Psoas muscle (tissue), 7 donors: ENCODE measurements at regions not wholly inside any gene's neighbourhood (a gene's known extent, or its start where the extent isn't known, plus 50 kb on each side); places are given as distances from the start of the nearest gene placed in this dataset.

ENCODE experiments used
- ATAC-seq, 4 donors: fragments of 200-7000 bp; cut with Tn5 transposase; one replicate each; pipeline ENCODE4 v1.9.1; 2020; ENCODE audit warnings: moderate library complexity in 3 of 4, mild to moderate bottlenecking in 2 of 4
- DNase-seq, 2 donors: peaks; one replicate each; pipeline ENCODE4 v3.0.0-alpha.2; 2020
- H3K27ac ChIP-seq: fragments of 200-600 bp; one replicate; pipeline ENCODE4 v1.8.0; 2022
- H3K27me3 ChIP-seq, 3 donors: fragments of 200-600 bp in 1 of 3; one replicate each; pipeline versions ENCODE4 v1.6.1 to v1.8.0; 2013 to 2022; ENCODE audit warnings: low read length in 2 of 3, mild to moderate bottlenecking in 2 of 3, moderate library complexity in 1 of 3; ENCODE audit not compliant: insufficient read depth in 3 of 3
- H3K36me3 ChIP-seq, 2 donors: fragments of 200-600 bp in 1 of 2; one replicate each; pipeline versions ENCODE4 v1.6.1 to v1.8.0; 2013 to 2022; ENCODE audit warnings: low read depth in 1 of 2, mild to moderate bottlenecking in 1 of 2, moderate library complexity in 1 of 2; ENCODE audit not compliant: insufficient read depth in 1 of 2
- H3K4me1 ChIP-seq: fragments of 200-600 bp; one replicate; pipeline ENCODE4 v1.8.0; 2022
- H3K4me3 ChIP-seq: fragments of 200-600 bp; one replicate; pipeline ENCODE4 v1.8.0; 2022; ENCODE audit warnings: mild to moderate bottlenecking
- H3K9me3 ChIP-seq: fragments of 200-600 bp; one replicate; pipeline ENCODE4 v1.8.0; 2022
- WGBS, 3 donors: extraction: QIAGEN DNeasy Blood & Tissue Kit; methylation state at CpG; one replicate each; pipeline versions ENCODE4 v1.1.6 to v1.1.7; 2013; 5-methylcytosine and 5-hydroxymethylcytosine counted together
- intact Hi-C, 2 donors: fragments of 100-400 bp; cut with DNase I; formaldehyde crosslinking; loops; one replicate each; pipeline versions ENCODE4 v1.11.0 to v1.14.2; 2022
- TF ChIP-seq, protein P1 (sequence below): fragments of 200-600 bp; IDR thresholded peaks from one replicate; pipeline ENCODE4 v1.8.0; 2022; ENCODE audit warnings: antibody characterized with exemption
- donor health status: healthy with polysubstance abuse.
- donor health status: DM: no; HTN: no; CAD: no; lungs with moderate emphysema.
- donor health status: Bipolar disorder and iron deficiency.
- donor health status: healthy.
- donor health status: DM: yes; HTN: yes; CAD: no.
- donor health status: DM: no; HTN: no; CAD: no.
- donor health status: DM: yes; HTN: yes; CAD: no.

DNA sequence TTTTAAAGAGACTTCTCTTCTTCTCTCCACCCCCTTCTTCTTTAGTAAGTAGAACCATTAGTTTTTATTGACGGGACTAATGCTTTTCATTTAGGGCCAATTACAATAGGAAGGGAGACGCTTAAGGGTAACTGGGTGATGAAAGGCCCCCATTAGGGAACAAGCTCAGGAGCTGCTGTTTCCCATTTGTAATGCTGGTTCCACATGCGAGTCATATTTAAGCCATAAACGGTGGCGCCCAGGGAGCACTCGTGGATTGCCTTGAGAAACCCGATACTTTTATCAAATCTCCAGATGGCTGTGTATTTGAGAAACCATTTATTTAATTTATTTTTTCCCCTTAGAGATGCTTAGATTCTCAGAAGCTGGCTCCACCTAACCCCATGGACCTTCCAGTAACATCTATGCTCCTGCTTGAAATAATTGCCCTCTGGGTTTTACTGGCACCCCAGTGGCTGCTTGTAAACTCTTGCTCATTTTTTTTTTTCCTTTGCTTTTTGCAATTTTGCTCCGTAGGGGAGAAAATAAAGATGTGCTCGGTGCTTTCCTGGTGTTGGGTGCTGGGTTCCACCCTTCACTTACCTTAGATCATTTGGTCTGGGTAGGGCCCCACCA, 124.2 kb upstream of the MSX1 start:
- ATAC-seq: no peak
- TF ChIP-seq, protein P1, sequence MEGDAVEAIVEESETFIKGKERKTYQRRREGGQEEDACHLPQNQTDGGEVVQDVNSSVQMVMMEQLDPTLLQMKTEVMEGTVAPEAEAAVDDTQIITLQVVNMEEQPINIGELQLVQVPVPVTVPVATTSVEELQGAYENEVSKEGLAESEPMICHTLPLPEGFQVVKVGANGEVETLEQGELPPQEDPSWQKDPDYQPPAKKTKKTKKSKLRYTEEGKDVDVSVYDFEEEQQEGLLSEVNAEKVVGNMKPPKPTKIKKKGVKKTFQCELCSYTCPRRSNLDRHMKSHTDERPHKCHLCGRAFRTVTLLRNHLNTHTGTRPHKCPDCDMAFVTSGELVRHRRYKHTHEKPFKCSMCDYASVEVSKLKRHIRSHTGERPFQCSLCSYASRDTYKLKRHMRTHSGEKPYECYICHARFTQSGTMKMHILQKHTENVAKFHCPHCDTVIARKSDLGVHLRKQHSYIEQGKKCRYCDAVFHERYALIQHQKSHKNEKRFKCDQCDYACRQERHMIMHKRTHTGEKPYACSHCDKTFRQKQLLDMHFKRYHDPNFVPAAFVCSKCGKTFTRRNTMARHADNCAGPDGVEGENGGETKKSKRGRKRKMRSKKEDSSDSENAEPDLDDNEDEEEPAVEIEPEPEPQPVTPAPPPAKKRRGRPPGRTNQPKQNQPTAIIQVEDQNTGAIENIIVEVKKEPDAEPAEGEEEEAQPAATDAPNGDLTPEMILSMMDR: no peak
- WGBS, 3 donors: 21 to 37% (median 35%) methylated on average over 9 of the region's 9 CpGs
- Histone ChIP-seq H3K27me3 (peaks cover 0 to 3% (median 0%) of the 10 kb centered on the region in 3 donors), H3K4me1 (no peaks in the 10 kb centered on the region), H3K4me3 (no peak overlapping the region), H3K9me3 (no peaks in the 10 kb centered on the region), H3K27ac (no peak overlapping the region), H3K36me3 (no peaks in the 10 kb centered on the region)
- no peak for DNase-seq
- intact Hi-C loops: no loop called here

DNA sequence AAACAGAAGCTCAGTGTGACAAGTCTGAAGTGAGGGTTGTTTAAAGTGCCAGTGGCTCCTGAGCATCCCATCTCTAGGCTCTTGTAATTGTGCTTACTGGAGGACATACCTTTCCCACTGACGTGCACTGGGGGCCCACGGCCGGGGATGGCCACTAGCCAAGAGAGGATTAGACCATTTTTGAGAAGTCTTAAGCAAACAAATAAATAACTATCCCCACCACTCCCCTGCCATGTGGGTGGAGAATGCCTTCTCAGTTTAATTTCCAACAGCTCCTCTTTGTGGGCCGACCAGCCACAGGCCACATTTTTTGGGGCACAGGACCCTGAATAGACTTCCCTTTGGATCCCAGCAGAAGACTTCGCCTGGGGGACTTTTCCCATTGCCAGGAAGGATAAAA, 125.0 kb upstream of the MSX1 start:
- H3K27me3 ChIP-seq: peaks cover 0 to 3% (median 0%) of the 10 kb centered on the region in 3 donors
- WGBS, 3 donors: 36 to 45% (median 44%) methylated on average over 5 of the region's 5 CpGs

DNA sequence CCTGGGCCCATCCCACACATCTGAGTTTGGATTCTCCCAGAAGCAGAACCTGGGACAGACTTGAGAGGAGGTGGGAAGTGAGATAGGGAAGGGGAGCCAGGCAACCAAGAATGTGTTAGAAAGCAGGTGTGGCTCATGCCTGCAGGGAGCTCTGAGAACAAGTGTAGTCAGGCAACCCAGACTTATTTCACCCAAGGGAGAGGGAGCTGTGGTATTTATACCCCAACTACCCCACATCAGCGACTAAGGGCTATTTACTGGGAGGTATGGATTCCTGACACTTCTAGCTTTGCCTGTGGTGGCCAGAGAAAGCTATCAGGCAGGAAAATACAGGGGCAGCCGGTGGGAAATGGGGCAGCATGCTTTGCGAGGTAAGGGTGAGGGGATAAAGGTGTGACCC, 125.8 kb upstream of the MSX1 start:
- 78 to 92% (median 89%) methylated on average over 3 of the region's 3 CpGs for WGBS, 3 donors
- H3K4me3 ChIP-seq: no peak overlapping the region
- intact Hi-C loops: no loop called here
- no peaks in the 10 kb centered on the region for H3K36me3 ChIP-seq
- H3K27me3 ChIP-seq: peaks cover 0 to 3% (median 0%) of the 10 kb centered on the region in 3 donors
- H3K27ac ChIP-seq: no peak overlapping the region
- no peaks in the 10 kb centered on the region for H3K9me3 ChIP-seq
- DNase-seq (no peak), ATAC-seq (no peak)
- H3K4me1 ChIP-seq: no peaks in the 10 kb centered on the region
- TF ChIP-seq, protein P1: no peak

More for the DNA sequence above, 125.0 kb upstream of the MSX1 start:
- no peaks in the 10 kb centered on the region for H3K4me1 ChIP-seq
- intact Hi-C loops: no loop called here
- no peak overlapping the region for H3K4me3 ChIP-seq
- ATAC-seq (no peak), DNase-seq (no peak)
- TF ChIP-seq, protein P1: no peak
- no peaks in the 10 kb centered on the region for H3K9me3 ChIP-seq
- no peak overlapping the region for H3K27ac ChIP-seq
- no peaks in the 10 kb centered on the region for H3K36me3 ChIP-seq

DNA sequence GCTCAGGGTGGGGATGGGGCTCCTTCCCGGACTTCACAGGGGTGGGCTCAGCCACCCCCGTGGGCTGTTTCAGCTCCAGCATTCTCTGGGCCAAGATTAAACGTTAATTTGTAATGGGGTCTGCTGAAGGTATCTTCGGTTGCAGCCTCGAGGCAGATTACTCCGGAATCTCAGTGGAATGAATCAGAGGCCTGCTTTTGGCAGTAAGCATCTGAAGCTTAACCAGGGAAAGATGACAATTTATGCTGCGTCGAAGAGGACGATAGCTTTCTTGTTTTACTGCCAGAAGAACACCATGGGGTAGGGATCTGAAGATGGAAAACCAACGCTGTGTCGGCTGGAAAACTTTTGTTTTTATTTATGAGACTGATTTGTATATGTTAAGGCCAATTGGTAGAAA, 129.2 kb upstream of the MSX1 start:
- Histone ChIP-seq H3K4me1 (no peaks in the 10 kb centered on the region), H3K27me3 (peaks cover 0 to 4% (median 0%) of the 10 kb centered on the region in 3 donors), H3K36me3 (no peaks in the 10 kb centered on the region), H3K9me3 (peaks cover 7% of the 10 kb centered on the region), H3K4me3 (no peak overlapping the region), H3K27ac (no peak overlapping the region)
- TF ChIP-seq, protein P1: no peak
- intact Hi-C loops: no loop called here
- no peak for DNase-seq
- WGBS, 3 donors: 51 to 61% (median 54%) methylated on average over 11 of the region's 11 CpGs
- ATAC-seq: no peak

DNA sequence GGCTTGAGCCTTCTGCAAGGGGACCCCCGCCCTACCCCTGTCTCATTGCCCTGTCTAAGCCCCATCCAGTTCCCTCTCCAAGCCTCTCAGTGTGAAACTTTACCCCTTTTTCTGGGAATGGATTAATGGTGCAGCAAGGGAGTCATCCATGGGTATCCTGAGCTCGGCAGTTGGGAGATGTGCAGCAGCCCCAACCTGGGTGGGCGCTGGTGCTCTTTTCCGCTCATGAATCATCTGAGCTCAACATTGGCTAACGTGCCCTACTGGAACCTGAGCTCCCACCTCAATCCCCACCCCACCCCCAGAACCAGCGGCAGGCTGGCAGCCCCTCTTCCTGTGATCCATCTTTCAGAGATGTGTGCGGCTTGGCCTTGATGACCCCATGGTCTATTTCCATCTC, 130.3 kb upstream of the MSX1 start:
- 56 to 66% (median 60%) methylated on average over 7 of the region's 7 CpGs for WGBS, 3 donors
- Histone ChIP-seq H3K9me3 (peaks cover 7% of the 10 kb centered on the region), H3K27ac (no peak overlapping the region), H3K36me3 (no peaks in the 10 kb centered on the region), H3K4me3 (no peak overlapping the region), H3K4me1 (no peaks in the 10 kb centered on the region), H3K27me3 (peaks cover 0 to 4% (median 0%) of the 10 kb centered on the region in 3 donors)
- TF ChIP-seq, protein P1: no peak
- no peak for DNase-seq
- no peak for ATAC-seq
- intact Hi-C loops: no loop called here
